ENCODE measurements at regions not wholly inside any gene's neighbourhood (a gene's known extent, or its start where the extent isn't known, plus 50 kb on each side); places are given as distances from the start of the nearest gene placed in this dataset.
"Not testable (repeated sequence)": the region's sequence is repeated elsewhere in the genome, so short reads cannot be mapped to it uniquely, and the experiment has no call there.

DNA sequence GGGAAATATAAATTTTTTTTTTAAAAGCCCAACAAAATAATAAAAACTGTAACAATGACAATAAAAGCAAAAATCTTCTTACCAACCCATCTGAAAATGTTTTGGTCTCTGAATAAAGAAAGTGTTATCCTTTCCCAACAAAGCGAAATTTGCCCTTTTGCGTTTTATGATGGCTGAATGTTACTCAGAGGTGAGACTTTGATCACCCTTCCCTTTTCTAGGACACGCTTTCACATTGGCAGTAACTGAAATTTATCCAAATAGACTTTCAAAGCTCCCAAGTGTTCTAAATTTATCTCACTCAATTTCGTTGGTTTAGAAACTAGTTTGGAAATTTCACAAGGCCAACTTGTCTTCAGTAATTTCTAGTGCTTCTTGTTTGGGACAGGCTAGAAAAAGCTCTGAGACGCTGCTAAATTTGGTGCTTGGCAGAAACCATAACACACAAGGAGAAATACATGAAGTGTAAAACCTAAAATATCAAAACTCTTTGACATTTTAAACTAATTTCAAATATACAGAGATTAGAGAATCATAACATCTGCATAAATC, 354.5 kb upstream of the CITED2 start:
- H3K4me3 ChIP-seq = no peak overlapping the region
- TF ChIP-seq POLR2A (IDR thresholded peaks at IDR 0.05) = no peak
- TF ChIP-seq CTCF (IDR thresholded peaks at IDR 0.05) = no peak
- TF ChIP-seq POLR2AphosphoS5 (IDR thresholded peaks at IDR 0.05) = no peak
- no peaks in the 10 kb centered on the region for H3K9me3 ChIP-seq
- no peaks in the 10 kb centered on the region for H3K4me1 ChIP-seq (replicated peaks)
- H3K36me3 ChIP-seq = no peaks in the 10 kb centered on the region
- no peak for DNase-seq (ENCODE audit: low spot score)
- 74% methylated on average over 5 of the region's 5 CpGs for WGBS
- intact Hi-C loops (cut with DNase I) = no loop called here
- no peaks in the 10 kb centered on the region for H3K27me3 ChIP-seq (replicated peaks; ENCODE audit: insufficient read depth)
- H3K27ac ChIP-seq = no peak overlapping the region

DNA sequence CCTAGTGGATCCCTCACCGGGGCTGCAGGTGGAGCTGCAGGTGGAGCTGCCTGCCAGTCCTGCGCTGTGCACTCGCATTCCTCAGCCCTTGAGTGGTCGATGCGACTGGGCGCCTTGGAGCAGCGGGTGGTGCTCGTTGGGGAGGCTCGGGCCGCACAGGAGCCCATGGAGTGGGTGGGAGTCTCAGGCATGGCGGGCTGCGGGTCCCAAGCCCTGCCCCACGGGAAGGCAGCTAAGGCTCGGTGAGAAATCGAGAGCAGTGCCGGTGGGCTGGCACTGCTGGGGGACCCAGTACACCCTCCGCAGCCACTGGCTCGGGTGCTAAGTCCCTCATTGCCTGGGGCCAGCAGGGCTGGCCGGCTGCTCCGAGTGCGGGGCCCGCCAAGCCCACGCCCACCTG, 351.8 kb upstream of the CITED2 start:
- 96% methylated on average over 18 of the region's 23 CpGs for WGBS
- H3K4me3 ChIP-seq; H3K36me3 ChIP-seq; H3K9me3 ChIP-seq; H3K27me3 ChIP-seq (replicated peaks; ENCODE audit: insufficient read depth); H3K4me1 ChIP-seq (replicated peaks); DNase-seq (ENCODE audit: low spot score); intact Hi-C loops (cut with DNase I); H3K27ac ChIP-seq: not testable (repeated sequence)

GRCh38 chr6:139722530-139722929, 348.1 kb upstream of the CITED2 start:
- intact Hi-C loops (cut with DNase I) = no loop called here
- Histone ChIP-seq H3K36me3 (no peaks in the 10 kb centered on the region), H3K9me3 (no peaks in the 10 kb centered on the region), H3K27ac (no peak overlapping the region), H3K4me3 (no peak overlapping the region), H3K4me1 (replicated peaks) (no peaks in the 10 kb centered on the region), H3K27me3 (replicated peaks; ENCODE audit: insufficient read depth) (no peaks in the 10 kb centered on the region)
- 77% methylated on average over 3 of the region's 3 CpGs for WGBS
- TF ChIP-seq CTCF (IDR thresholded peaks at IDR 0.05) (no peak), POLR2A (IDR thresholded peaks at IDR 0.05) (no peak), POLR2AphosphoS5 (IDR thresholded peaks at IDR 0.05) (no peak)
- no peak for DNase-seq (ENCODE audit: low spot score)

- 90% methylated on average over 3 of the region's 3 CpGs for WGBS
- H3K36me3 ChIP-seq = no peaks in the 10 kb centered on the region
- H3K9me3 ChIP-seq = no peaks in the 10 kb centered on the region
- TF ChIP-seq CTCF (IDR thresholded peaks at IDR 0.05) (no peak), POLR2A (IDR thresholded peaks at IDR 0.05) (no peak), POLR2AphosphoS5 (IDR thresholded peaks at IDR 0.05) (no peak)
- no peak for DNase-seq (ENCODE audit: low spot score)
- H3K4me1 ChIP-seq (replicated peaks) = no peaks in the 10 kb centered on the region
- H3K4me3 ChIP-seq = no peak overlapping the region
- intact Hi-C loops (cut with DNase I) = no loop called here
- H3K27ac ChIP-seq = no peak overlapping the region
- H3K27me3 ChIP-seq (replicated peaks; ENCODE audit: insufficient read depth) = no peaks in the 10 kb centered on the region
These were observed 347.5 kb upstream of the CITED2 start for GRCh38 chr6:139721954-139722353.

DNA sequence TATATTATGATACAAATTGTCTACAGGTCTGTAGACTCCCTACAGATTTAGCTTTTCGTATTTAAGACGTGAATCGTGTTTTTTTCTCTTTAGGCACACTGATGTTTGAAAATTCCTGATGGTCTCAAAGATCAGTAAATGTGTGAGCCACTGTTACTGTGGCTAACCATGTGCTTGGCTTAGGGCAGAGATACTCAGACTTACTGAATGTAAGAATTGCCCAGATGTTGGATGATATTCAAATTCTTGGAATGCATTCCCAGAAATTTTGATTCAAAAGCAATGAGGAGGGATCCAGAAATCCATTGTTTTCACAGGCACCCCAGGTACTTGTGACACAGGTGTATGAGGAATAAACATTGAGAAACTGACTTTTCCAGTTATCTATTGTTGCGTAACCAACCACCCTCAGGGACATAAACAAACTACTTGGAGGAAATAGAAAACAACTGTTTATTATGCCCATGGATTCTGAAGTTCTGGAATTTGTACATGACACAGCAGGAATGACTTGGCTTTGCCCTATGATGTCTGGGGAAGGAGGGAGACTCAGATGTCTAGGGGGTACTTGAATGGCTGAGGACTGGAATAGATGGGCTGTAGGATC, 339.6 kb upstream of the CITED2 start:
- H3K4me3 ChIP-seq = no peak overlapping the region
- H3K27ac ChIP-seq = no peak overlapping the region
- H3K4me1 ChIP-seq (replicated peaks) = no peaks in the 10 kb centered on the region
- no peak for DNase-seq (ENCODE audit: low spot score)
- H3K36me3 ChIP-seq = no peaks in the 10 kb centered on the region
- WGBS = 96% methylated on average over 4 of the region's 4 CpGs
- TF ChIP-seq POLR2AphosphoS5 (IDR thresholded peaks at IDR 0.05) = no peak
- no peak for TF ChIP-seq POLR2A (IDR thresholded peaks at IDR 0.05)
- TF ChIP-seq CTCF (IDR thresholded peaks at IDR 0.05) = no peak
- H3K9me3 ChIP-seq = no peaks in the 10 kb centered on the region
- H3K27me3 ChIP-seq (replicated peaks; ENCODE audit: insufficient read depth) = no peaks in the 10 kb centered on the region
- intact Hi-C loops (cut with DNase I) = no loop called here
